ENCODE measurements at regions not wholly inside any gene's neighbourhood (a gene's known extent, or its start where the extent isn't known, plus 50 kb on each side); places are given as distances from the start of the nearest gene placed in this dataset.
A peak's percentile ranks its signal among the peaks of the same experiment; 100 is the strongest.

DNA sequence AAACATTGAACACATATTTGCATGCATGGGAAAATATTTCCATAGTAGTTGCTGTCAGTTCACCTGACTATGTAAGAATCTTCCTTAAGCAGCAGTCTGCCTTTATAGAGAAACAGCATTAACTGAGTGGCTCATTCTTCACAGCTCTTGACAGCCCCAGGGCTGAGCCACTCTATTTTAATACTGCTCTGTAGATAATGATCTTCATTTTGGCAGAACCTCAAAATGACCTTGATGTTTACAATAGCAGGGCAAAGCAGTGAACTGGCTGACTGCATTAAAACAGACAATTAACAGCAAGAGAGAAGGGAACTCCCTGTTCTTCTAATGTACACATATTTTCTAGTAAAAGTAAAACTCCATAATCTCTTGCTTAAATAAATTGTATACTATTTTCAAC lies 580.6 kb upstream of the SOX11 start:
- no peak for DNase-seq

DNA sequence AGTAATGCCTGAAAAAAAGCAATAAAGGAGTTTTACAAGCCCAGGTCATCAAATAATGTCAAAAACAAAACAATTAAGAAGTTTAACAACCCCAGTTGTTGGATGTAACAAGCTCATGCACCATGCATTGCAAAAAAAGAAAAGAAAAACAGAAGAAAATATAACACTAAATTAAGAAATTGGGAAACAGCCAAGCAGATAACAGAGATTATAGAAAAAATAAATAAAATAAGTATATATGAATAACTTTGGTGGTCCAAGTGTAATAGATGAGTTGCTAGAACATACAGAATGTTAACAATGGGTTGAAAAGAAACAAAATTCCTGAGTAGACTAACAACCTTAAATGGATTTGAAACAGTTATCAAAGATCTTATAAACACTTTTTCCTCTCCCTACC lies 573.1 kb upstream of the SOX11 start:
- no peak for DNase-seq

DNA sequence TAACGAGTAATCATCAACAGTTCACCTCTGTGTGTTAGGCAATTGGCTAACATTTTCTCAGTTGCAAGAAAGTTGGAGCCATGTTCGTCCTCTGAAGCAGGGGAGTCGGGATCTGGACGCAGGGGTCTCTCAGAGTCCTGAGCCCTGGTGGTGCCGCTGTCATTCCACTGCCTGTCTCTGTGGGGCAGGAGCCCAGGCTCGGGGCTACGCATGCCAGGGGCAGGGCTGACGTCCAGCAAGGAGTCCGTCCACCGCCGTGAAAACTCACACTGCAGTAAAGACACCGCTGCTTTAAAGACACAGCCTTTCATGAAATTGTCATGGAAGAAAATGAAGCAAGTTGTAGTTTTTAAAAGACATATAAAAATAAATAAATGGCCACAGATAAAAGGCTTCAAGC lies 571.1 kb upstream of the SOX11 start:
- no peak for DNase-seq

DNA sequence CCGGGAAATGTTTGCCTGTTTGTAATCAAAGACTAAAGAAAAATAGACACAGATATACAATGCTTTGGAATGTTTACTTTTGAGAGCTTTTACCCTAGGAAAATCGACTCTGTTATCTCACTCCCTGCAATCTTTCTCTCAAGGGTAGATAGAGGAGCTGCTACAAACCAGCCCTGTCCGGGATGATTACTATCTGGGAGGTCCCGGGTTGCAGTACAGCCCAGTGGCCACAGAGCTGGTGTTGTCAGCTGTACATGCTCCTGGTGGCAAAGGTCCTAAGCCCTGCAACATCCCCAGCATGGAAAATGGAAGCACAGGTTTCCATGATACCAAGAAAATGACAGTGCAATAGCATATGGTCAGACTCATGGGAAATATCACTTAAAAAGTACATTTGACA lies 570.5 kb upstream of the SOX11 start:
- DNase-seq = no peak

DNA sequence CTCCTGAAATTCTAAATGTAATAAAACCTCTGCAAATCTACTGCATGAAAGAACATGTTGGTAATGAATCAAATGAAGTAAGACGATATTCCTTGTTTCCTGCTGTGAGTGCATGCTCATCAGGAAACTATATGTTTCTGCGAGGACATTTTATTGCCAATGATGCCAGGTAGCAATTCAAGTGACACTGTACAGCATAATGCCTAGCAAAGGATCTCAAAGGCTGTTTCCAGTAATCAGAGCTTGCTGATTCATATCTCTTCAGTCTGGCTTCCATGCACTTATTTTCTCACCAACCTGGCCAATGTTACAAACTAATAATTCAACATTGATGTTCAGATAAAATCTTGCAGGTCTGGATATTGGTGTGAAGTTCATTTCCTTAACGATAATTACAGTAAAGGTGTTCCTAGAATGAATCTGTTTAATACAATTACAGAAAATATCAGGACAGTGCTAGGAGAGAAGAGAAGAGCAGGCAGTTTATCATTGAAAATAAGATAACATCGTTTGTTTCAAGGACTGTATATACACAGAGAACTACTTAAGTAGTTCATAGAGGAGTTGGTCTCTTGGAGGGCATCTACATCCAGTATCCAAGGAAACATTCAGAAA lies 568.5 kb upstream of the SOX11 start:
- no peak for DNase-seq

DNA sequence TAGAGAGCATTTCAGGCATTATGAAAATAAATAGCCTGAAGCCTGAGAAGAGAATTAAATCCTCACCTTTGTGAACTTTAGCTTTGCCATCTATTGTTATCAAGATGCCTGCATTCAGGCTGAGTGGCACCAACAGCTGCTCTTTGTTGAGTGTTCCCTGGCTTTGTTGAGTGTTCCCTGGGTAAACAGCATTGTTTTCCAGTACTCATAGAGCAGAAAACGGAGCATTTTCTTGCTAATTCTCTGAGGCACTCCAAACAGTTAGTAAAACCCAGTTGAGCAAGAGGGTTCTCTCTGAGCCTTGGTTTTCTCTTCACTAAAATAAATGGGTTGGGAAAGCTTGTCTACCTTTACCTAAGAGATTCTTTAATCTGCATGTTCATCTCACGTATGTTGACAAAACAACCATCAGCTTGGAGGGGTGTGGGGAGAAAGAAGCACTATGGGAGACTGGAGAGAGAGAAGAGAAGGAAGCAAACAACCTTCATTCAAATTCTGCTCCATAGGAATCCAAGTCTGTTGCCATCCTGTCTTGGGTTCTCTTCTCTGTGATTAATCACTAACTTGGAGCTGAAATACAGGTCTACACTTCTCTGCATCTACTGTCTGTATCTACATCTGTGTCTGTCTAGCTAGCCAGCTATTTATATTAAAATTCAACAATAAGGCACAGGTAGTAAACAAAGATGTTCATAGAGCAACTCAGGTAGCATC lies 567.0 kb upstream of the SOX11 start:
- DNase-seq = no peak

DNA sequence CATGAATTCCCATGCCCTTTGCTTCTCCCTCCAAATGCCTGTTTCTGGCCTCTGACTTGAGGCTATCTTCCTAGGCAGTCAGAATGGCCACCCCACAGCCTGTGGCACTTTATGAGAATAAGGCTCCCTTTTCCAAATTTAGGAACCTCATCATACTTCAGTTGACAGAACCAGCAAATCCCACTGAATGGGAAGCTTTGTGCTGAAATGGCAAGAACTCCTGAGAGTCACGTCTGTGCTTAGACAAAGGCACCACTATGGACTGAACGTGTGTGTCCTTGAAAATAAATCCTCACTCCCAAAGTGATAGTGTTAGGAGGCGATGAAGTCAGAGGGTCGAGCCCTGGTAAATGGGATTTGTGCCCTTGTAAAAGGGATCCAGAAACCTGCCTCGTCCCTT lies 559.9 kb upstream of the SOX11 start:
- no peak for DNase-seq

DNA sequence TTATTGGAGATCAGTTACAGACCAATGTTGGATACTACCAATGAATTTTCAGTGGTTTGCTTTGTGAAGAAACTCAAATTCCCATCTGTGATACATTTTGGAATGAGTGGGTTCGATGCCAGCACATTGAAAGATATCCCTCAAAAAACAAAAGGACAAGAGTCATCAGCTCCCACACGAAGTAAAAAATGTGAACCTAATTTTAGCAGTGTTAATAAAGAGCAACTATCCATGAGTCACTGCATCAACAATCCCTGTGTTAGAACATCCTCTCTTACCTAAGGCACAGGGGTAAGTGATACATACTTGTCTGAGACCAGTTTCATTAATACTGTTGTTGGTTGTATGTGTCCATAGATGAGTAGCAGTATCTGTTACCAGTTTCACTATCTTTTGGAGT lies 551.8 kb upstream of the SOX11 start:
- DNase-seq = no peak

DNA sequence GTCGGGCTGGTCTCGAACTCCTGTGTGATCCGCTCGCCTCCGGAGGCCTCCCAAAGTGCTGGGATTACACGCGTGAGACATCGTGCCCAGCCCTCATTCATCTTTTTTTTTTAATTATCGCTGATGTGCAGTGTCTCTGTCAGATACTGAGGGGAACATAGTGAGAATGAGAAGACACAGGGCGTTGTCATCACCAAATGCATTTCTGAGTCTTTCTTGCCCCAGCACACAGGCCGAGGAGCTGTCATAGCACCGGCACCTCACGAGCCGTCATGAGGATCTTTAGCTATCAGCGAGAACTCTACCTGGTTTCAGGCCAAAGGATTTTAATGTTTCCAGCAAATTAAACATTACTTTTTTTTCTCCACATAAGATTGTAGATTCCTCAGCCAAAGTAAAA lies 548.0 kb upstream of the SOX11 start:
- no peak for DNase-seq

DNA sequence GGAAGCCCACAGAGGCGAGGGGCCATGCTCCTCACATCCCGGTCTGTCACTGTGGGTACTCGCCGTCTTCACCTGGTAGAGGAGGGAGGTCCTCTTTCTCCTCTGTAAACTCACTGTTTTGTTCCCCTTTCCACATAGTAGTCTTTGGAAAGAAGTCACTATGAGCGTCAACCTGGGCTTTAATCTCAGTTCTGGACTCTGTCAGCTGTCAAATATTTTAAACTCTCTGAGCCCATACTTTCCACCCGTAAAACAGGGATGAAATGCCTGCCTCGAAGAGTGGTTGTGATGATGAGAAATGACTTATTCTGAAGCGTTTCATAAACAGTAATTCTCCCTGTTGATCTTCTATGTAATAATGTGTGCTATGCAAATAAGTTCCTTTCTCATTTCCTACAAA lies 547.1 kb upstream of the SOX11 start:
- DNase-seq = no peak

DNA sequence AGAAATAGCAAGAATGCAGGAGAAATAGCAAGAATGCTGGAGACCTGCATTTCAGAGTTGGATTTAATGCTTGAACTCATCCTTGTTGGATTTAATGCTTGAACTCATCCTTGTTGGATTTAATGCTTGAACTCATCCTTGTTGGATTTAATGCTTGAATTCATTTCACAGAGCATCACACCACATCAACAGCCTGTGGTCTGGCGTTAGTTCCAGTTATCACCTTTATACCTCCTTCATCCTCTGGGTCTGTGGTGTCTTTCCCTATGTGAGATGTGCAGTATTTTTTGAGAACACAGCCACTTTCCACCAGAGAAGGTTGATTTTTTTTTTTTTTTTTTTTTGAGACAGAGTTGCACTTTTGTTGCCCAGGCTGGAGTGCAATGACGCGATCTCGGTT lies 546.4 kb upstream of the SOX11 start:
- DNase-seq = no peak

DNA sequence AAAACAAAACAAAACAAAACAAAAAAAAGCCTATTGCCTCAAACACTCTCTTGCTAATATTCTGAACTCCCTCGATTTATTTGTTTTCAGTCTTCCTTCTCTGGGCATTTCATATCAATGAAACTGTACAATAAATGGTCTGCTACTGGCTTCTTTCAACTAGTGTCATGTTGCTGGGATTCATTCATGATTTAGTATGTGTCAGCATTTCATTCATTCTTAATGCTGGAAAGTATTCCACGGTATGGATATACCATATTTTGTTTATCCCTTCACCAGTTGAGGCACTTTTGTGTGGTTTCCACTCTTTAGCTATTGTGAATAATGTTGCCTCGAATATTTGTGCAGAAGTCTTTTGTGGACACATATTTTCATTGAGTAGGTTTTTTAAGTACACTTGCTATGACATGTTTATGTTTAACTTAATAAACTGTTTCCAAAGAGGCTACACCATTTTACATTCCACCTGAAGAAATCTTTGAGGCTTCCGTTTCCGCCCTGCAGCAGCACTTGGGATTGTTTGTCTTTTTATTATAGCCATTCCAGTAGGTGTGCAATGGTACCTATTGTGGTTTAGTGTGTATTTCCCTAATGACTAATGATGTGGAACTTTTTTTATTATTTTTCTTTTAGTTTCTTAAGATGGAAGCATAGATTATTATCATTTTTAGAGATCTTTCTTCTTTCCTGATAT lies 543.6 kb upstream of the SOX11 start:
- DNase-seq = no peak

DNA sequence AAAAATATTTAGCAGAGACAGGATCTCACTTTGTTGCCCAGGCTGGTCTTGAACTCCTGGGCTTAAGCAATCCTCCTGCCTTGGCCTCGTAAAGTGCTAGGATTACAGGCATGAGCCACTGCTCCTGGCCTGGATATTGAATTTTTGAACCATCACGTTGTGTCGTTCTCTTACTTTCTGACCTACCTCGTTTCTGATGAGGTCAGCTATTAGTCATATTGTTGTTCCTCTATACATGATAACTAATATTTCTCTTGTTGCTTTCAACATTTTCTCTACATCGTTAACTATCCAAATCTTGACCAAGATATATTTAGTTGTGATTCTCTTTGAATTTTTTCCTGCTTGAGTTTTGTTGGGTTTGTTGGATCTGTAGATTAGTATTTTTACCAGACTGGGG lies 541.3 kb upstream of the SOX11 start:
- no peak for DNase-seq

DNA sequence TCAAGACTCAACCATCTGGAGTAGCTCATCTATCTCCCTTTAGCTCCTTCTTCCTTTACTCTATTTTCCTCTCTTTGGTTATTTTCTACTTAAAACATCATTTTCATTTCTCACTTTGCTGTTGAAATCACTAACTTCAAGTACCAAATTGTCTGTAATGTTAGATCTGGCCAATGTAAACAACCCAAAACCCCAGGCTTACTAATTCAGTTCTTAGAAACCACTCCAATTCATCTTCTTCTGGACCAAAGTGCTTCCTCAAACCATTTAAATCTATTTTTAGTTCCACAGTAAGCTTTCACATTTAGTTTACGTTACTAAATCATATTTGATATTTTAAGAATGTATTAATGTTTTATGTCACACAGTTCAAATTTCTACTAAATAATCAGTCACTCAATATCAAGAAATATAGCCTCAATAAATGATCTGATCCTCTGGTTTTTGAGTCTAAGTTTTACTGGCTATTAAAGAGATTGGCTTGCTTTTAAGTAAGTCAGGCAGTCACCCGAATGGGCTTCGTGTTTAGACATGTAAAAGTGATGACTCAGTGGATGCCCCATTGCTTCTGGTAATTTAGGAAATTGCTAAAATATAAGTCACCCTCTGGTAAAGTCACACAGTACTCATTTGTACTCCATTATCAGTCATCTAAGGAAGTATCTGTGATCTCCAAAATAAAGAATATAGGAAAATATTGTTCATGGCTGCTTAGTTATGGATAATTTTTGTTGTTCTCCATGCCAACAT lies 527.2 kb upstream of the SOX11 start:
- DNase-seq = peak; percentile 81

DNA sequence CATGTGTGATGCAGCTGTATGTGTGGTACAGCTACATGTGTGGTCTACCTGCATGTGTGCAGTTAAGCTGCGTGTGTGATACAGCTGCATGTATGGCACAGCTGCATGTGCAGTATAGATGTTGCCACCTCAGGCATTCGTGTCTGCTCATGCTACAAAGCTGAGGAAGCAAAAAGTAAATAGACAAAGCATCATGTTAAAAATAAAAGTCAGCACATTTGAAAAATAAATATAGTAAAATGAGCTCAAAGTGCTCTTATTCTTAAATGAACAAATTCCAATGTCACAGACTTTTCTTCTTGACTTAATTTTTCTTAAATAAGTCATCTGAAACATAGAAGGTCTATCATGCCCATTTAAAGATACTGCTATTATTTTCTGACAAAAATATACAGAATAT lies 519.3 kb upstream of the SOX11 start:
- no peak for DNase-seq

DNA sequence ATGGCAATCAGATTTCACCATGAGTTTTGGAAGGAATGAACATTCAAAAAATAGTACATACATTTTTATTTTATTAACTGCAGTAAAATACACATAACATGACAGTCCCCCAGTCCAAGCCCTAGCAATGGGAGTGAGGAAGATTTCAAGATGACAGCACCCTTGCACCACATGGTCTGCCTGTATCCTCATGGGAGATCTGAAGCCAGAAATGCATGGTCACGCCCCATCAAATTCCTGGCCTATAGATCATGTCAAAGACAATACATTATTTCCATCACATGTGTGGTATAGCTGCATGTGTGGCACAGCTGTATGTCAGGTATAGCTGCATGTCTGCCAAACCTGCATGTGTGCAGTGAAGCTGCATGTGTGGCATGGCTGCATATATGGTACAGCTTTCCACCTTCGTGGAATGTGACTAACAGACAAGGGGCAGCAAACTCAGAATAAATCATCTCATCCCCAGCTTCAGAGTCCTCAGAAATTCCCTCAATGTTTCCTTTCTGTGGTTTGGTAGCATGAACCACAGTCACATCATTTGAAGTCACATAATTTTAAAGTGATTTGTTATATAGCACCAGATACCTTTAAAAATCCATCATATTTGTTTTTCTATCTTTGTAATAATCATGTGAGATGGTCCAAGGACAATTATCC lies 518.2 kb upstream of the SOX11 start:
- no peak for DNase-seq

DNA sequence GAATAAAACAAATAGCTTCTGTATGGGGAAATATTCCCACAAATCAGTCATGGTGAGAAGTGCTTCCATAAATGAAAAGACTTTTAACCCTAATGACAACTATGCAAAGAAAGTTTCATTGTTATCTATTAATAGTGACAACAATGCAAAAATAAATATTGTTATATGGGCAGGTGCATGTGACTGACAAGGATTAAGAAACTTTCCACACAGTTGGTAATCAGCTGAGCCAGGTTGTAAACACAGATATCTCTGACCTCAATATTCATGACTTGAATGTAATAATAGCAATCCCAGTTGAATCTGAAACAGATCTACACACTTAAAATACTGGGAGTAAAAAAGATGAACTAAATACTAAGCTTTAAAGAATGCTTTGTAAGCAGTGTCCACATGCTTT lies 517.0 kb upstream of the SOX11 start:
- no peak for DNase-seq

DNA sequence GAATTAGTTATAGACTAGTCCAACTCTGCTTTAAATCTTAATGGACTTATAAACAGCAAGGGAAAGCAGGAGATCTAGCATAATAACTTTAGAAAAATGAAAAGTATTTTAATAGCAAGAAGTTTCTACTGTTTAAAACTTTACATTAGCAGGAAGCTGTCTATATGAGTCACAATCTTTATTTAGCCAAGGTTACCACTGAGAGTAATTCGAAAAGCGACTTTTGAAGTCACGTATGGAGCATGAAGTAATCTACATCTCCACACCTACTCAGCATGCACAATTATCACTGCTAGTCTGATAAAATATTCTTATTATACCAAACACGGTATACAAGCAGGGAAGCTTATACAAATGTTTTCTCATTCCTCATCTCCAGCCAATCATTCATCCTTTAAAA lies 515.4 kb upstream of the SOX11 start:
- no peak for DNase-seq

DNA sequence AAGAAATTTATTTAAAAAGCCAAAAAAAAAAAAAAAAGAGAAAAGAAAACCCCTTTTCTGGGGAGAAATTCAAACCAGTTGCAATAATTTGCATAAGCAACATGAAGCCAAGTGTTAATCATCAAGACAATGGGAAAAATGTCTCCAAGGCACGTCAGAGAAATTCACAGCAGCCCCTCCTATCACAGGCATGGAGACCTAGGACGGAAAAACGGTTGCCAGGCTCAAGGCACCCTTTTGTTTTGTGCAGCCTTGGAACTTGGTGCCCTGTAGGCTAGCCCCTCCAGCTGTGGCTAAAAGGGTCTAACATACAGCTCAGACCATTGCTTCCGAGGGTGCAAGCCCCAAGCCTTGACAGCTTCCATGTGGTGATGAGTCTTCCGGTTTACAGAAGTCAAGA lies 509.2 kb upstream of the SOX11 start:
- no peak for DNase-seq

DNA sequence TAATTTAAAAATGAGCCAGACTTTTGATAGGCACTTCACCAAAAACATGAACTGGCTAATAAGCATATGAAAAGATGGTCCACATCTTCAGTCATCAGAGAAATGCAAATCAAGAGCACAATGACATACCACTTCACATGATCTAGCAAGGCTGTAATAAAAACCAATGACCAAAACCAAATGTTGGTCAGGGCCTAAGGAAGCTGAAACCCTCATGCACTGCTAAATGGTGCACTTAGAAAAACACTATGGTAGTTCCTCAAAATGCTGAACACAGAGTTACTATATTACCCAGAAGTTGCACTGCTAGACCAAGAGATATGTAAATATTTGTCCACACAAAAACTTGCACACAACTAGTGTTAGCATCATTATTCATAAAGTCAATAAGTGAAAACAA lies 504.9 kb upstream of the SOX11 start:
- DNase-seq = no peak

DNA sequence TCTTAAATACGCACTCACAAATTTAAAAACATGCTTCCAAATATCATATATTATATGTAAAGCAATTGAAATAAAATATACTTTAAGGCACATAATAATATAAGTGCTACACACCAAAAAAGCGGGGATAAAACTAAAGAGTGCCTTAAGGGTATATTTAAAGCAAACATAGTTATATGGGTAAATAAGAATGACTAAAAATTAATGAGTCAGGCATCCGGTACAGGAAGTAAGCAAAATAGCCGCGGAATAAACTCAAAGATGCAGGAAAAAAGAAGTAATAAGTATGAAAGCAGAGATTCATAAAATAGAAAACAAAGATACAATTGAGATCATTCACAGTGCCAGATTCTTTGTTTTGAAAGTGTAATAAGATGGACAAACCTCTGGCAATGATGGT lies 503.5 kb upstream of the SOX11 start:
- no peak for DNase-seq

DNA sequence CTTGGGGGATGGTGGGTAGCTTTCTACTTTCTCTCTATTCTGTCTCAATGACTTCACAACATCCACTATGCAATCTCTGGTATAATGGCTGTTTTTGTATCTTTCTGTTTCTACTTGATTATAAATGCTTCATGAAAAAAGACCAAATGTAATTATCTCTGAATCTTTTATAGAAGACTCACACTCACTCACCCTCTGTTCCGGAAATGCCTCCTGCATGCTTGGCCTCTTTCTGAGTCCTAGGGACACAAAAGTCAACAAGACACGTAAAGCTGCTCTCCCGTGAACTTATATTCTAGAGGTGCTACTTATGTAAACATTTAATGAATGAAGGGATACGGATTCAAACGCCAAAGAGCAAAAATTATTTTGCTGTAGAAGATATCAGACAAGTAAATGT lies 502.2 kb upstream of the SOX11 start:
- DNase-seq = no peak

DNA sequence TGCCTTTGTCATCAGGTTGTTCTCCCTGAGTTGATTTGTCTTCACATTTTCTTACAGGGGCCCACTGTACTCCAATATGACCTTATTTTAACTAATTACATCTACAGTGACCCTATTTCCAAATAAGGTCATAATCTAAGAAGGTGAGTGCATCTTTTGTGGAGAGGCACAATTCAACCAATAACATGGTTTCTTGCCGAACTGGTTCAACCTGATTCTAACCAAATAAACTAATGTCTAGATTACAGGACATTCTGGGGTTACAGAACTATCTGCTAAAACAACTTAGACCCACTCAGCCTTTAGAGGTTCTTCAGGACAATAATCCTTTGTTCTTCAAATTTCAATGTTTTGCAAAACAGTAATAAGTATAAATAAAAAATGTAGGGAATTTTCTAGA lies 496.5 kb upstream of the SOX11 start:
- DNase-seq = no peak
